ENCODE measurements at regions not wholly inside any gene's neighbourhood (a gene's known extent, or its start where the extent isn't known, plus 50 kb on each side); places are given as distances from the start of the nearest gene placed in this dataset.

GRCh38 chr10:20986049-20986448, 88.9 kb upstream of the NEBL start:
- no peak for TF ChIP-seq CTCF (IDR thresholded peaks at IDR 0.05)
- no peak for TF ChIP-seq REST (IDR thresholded peaks at IDR 0.05; ENCODE audit: insufficient read depth in 1 of 2, low read depth in 2 of 2, low read length in 1 of 2)
- TF ChIP-seq TCF7L2 (IDR thresholded peaks at IDR 0.05; ENCODE audit: low read depth, low read length) = no peak
- TF ChIP-seq POLR2AphosphoS5 (IDR thresholded peaks at IDR 0.05; ENCODE audit: low read depth, low read length) = no peak
